ENCODE measurements at regions not wholly inside any gene's neighbourhood (a gene's known extent, or its start where the extent isn't known, plus 50 kb on each side); places are given as distances from the start of the nearest gene placed in this dataset.

- TF ChIP-seq CTCF (IDR thresholded peaks at IDR 0.05; ENCODE audit: low read depth, low read length) = no peak
- no peak overlapping the region for H3K4me3 ChIP-seq (ENCODE audit: low read depth, low read length)
Observed at GRCh38 chr3:67856718-67857117, 202.3 kb upstream of the SUCLG2 start.

GRCh38 chr3:67854663-67855062 lies 200.3 kb upstream of the SUCLG2 start:
- no peak overlapping the region for H3K4me3 ChIP-seq (ENCODE audit: low read depth, low read length)
- no peak for TF ChIP-seq CTCF (IDR thresholded peaks at IDR 0.05; ENCODE audit: low read depth, low read length)

GRCh38 chr3:67853520-67853919 lies 199.1 kb upstream of the SUCLG2 start:
- no peak overlapping the region for H3K4me3 ChIP-seq (ENCODE audit: low read depth, low read length)
- no peak for TF ChIP-seq CTCF (IDR thresholded peaks at IDR 0.05; ENCODE audit: low read depth, low read length)

GRCh38 chr3:67848299-67848698 lies 193.9 kb upstream of the SUCLG2 start:
- no peak for TF ChIP-seq CTCF (IDR thresholded peaks at IDR 0.05; ENCODE audit: low read depth, low read length)

GRCh38 chr3:67846166-67846565 lies 191.8 kb upstream of the SUCLG2 start:
- H3K4me3 ChIP-seq (ENCODE audit: low read depth, low read length) = no peak overlapping the region
- no peak for TF ChIP-seq CTCF (IDR thresholded peaks at IDR 0.05; ENCODE audit: low read depth, low read length)

More at GRCh38 chr3:67848299-67848698, 193.9 kb upstream of the SUCLG2 start:
- H3K4me3 ChIP-seq (ENCODE audit: low read depth, low read length) = no peak overlapping the region

GRCh38 chr3:67832817-67833216 lies 178.4 kb upstream of the SUCLG2 start:
- no peak for TF ChIP-seq CTCF (IDR thresholded peaks at IDR 0.05; ENCODE audit: low read depth, low read length)
- H3K4me3 ChIP-seq (ENCODE audit: low read depth, low read length) = no peak overlapping the region

- no peak for TF ChIP-seq CTCF (IDR thresholded peaks at IDR 0.05; ENCODE audit: low read depth, low read length)
Observed at GRCh38 chr3:67831262-67831661, 176.8 kb upstream of the SUCLG2 start.

More at GRCh38 chr3:67831262-67831661, 176.8 kb upstream of the SUCLG2 start:
- no peak overlapping the region for H3K4me3 ChIP-seq (ENCODE audit: low read depth, low read length)
